ENCODE measurements at regions not wholly inside any gene's neighbourhood (a gene's known extent, or its start where the extent isn't known, plus 50 kb on each side); places are given as distances from the start of the nearest gene placed in this dataset.
"Not testable (repeated sequence)": the region's sequence is repeated elsewhere in the genome, so short reads cannot be mapped to it uniquely, and the experiment has no call there.

DNA sequence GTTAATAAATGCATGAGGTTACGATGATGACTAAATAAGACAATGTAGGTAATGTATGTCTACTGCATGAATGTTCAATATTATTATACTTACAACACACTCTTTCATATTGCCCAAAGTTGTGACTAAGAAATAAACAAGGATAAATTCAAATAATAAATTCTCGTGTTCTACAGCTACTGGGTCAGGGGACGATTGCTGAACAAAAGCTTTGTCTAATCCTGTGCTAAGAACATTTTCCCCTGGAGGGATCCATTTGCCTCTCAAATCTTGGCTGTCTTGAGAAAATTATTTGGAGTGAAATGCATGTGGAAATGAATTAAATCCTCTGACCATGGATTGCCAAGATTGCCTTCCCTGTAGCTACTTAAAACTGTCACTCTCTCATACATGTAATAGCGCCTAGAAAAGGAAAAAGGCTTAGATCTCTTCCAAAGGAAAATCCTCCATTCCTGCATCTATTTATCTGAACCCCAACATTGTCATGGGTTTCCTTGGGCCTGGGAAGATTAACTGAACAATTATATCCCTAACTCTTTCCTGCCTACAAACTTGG lies 893.8 kb upstream of the ACO1 start:
- DNase-seq, result no peak

DNA sequence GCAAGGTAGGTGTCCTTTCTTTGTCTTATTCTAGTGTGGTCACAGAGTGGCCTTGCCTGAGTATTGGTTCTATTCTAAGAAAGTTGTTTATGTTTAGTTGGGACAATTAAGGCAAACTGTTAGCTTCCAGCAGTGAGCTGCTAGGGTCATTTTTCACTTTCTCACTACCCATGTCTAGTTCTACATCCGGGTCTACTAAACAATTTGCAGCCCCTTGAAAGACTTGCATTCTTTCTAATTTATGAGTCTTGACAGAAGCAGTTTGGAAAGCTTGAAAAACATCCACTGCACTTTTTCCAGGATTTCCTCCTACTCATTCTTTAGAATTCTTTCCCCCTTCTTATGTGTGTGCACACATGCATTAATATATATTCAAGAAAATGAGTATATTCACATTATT lies 892.2 kb upstream of the ACO1 start:
- DNase-seq, result no peak

DNA sequence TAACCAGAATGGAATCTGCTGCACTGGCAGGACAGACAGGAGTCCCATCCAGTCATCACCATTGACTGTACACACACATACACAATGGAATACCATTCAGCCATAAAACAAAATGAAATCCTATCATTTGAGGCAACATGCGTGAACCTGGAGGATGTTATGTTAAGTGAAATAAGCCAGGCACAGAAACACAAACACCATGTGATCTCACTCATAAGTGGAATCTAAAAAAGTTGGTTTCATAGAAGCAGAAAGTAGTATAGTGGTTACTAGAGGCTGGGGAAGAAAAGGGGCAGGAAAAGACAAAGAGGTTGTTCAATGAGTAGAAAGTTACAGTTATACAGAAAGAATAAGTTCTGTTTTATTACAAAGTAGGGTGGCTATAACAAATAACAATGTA lies 884.0 kb upstream of the ACO1 start:
- DNase-seq, result no peak

DNA sequence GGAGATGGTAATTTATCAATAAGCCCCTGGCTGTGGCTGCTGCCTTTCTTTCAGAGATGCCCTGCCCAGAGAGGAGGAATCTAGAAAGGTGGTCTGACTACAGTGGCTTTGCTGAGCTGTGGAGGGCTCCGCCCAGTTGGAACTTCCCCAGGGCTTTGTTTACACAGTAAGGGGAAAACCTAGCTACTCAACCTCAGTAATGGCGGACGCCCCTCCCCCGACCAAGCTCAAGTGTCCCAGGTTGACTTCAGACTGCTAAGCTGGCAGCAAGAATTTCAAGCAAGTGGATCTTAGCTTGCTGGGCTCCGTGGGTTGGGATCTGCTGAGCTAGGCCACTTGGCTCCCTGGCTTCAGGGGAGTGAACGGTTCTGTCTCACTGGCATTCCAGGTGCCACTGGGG lies 865.4 kb upstream of the ACO1 start:
- no peak for DNase-seq

DNA sequence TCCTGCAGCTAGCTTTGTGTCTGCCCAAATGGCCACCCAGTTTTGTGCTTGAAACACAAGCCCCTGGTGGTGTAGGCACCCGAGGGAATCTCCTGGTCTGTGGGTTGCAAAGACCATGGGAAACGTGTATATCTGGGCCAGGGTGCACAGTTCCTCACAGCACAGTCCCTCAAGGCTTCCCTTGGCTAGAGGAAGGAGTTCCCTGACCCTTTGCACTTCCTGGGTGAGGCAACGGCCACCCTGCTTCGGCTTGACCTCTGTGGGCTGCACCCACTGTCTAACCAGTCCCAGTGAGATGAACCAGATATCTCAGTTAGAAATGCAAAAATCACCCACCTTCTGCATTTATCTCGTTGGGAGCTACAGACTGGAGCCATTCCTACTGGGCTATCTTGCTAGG lies 865.0 kb upstream of the ACO1 start:
- no peak for DNase-seq

DNA sequence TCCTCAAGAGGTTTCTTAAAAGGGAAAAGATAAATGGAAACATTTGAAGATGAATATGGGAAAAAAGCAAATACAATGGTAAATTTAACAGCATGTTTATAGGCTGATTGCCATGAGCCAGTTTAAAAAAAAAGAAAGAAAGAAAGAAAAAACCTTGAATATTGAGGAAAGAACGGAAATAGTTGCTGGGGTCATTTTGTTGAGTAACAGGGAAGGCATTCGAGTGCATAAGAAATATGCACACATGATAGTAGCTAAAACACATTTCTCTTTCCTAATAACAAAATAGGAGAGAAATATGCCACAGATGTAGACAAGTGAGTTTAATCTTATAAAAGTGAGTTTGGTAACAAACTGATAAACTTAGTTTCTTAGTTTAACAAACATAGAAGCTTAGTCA lies 864.6 kb upstream of the ACO1 start:
- DNase-seq, result no peak

DNA sequence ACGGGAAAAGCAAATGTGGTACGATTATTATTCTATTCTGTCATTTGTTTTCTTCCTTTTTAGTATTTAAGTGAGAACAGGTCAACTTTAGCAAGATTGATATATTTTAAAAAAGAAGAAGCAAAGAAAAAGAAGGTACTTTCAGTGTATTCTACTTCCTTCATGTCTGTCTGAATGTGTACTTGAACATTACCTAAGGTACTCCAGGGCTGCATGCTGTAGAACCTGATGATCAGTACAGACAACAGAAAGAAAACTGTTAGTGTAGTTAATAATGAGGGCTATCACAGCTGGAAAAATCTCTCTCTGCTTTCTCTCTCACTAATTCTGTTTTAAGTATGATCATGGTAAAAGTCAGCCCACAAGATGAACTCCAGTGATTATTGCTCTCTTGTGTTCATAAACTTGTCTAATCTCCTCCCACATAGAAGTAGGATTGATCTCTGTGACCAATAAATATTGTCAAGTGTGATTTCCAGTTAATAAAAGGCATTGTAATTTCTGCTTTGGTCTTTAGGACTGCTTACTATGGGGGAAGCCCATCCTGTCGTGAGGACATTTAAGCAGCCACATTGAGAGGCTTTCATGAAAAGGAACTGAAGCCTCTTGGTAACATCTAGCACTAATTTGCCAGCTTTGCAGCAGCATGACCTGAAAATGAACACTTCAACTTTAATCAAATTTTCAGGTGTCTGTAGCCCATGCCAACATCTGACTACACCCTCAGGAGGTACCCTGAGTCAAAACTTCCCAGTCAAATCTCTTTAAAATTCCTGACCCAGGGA lies 864.0 kb upstream of the ACO1 start:
- DNase-seq, result no peak

DNA sequence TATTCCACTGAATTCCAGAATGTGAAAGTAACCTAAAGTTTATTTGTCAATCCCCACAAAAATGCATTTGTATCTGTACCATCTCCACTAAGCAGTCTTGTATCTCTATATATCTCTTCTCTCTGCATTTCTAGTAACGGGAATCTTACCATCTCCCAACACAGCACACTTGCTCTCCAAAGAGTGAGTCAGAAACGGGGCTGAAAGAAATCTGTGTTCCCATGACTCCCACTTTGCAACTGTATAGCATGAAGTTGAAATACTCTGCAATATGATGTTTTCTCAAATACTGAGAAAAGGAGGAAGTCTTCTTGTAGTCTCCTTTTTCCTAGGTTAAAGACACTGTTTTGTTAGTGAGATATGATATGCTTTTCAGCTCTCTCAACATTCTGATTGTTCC lies 848.8 kb upstream of the ACO1 start:
- DNase-seq, result no peak

DNA sequence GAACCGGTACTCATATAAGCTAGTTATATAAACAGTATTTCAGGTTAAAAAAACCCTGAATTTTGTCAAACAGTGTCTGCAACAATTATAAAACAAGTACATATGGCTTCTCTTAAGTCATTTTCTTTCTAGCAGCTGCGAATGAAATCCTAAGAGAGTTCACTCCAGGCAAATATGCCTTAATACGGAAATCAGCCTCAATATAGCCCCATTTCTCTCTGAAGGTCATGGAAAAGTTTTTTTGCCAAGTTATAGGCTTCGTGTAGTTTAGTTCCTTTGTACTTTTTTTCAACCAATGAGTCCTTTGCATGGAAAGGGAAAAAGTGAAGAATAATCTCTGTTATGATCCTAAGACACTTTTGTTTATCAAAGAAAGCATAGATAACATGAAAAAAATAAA lies 848.0 kb upstream of the ACO1 start:
- DNase-seq, result no peak

DNA sequence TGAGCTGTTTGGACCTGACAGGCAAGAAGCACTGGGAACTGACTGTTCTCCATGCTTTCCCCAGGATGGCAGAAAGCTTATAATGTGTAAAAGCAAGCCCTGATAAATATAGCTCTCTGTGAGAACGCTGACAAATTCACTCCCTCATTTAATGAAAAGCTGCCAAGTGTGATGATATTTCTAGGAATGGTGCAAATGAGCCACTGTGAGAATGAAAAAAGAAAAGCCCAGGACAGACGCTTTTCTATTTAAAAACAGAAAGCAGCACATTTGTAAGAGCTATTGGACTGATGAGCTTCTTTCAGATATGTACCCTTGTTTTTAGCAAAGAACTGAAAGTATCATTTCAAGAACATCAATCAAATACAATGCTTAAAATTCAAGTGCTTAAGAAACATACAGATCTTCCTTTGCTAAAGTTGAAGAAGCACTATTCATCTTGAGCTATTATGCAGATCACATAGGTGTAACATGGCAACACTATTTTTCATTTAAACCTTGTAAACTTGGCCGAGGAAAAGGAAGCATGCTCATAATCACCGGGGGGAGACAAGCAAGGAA lies 842.6 kb upstream of the ACO1 start:
- no peak for DNase-seq

DNA sequence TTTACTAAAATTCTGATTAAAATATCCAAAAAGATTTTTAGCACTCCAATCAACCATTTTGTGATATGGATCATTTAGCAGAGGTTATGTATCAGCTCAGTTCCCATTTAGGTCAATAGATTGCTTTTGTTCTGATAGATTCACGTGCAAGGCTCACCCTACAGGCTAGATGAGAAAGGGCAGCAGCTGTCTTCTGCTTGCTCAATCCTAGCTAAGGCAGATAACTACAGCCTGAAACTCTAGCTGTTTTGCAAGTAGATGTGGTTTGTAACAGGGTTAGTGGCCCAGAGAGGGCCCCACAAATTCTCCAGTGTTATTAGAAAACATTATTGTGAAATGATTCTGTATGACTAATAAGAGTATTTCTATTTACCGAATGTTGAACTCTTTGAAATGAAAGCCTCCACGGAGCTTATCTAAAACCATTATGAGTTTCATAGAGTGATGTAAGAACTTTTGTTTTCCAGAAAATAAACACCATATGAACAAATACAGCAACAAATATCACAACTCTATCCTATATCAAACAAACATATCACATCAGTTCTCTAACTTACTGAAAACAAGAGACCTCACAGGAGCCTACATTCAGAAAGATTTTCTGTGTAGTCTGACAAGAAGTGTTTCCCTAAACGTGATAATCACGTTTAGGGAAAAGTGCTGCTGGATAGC lies 841.9 kb upstream of the ACO1 start:
- no peak for DNase-seq

DNA sequence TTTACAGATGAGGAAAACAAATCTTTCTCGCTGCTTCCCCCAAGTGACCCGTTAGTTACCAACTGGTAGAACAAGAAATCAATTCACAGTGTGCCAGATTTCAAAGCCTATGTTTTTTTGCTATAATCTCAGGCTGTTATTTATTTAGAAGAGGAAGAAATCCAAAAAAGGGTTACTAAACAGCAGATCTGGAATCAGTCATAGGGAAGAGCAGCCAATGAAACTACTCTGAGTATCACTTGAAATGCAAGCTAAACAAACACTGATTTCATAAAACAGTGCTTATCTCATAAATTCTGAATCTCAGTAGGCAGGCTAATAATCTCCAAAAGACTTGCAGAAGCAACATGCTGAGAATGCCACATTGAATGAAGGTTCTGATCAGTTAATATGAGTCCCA lies 829.5 kb upstream of the ACO1 start:
- DNase-seq, result no peak

DNA sequence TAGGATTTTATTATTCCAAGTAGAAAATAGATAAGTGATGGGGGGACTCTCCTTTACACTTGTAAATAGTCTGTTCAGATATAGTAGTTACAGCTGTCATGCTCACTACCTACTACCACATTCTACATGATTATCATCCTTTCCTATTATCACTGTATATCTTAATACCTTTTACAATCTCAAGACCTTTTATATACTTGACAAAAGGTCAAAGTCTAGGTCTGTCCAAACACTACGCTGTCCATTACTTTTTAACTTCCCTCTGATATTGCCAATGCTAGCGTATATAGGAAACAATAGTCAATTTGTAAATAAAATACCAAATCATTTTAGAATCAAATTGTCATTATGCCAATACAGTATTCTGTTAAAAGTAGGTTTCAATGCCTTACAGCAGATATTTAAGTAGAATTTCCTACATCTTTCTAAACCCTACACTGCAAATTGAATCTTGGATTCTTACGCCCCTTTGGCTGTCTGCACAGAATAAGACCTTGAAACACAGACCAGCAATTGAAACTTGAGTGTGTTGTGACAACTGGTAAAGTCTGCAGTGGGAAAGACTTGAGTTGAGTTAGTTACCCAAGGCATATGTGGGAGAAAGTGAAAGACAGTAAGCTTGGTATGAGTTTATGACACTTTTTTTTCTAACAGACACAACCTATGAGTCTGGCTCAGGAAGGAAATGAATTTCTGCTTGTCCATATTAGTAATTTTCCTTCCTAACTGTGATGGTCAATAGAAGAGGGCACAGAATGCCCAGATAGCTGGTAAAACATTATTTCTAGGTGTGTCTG lies 827.6 kb upstream of the ACO1 start:
- no peak for DNase-seq

DNA sequence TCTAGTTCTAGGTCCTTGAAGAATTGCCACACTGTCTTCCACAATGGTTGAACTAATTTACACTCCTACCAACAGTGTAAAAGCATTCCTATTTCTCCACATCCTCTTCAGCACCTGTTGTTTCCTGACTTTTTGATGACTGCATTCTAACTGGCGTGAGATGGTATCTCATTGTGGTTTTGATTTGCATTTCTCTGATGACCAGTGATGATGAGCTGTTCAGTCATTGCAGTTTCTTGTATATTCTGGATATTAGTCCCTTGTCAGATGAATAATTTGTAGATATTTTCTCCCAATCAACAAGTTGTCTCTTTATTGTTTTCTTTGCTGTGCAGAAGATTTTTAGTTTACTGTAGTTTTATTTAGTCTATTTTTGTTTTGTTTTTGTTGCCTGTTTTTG lies 812.3 kb upstream of the ACO1 start:
- not testable (repeated sequence) for DNase-seq

DNA sequence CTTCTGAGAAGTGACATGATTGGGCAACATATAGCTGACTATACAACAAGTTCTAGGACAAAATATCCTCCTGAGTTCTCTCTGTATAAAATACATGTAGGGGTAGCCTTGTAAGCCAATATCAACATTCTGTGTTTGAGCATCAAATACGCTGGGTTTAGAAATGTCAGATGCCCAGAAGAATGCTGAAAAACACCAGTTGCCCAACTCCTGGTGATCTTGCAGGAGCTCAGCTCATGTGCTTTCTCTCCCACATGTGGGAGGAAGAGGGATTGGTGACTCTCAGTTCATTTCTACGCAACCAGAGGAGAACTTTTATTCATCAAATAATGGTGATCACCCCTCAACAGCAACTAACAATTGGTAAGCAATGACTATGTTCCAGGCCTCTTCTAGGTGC lies 810.9 kb upstream of the ACO1 start:
- no peak for DNase-seq

DNA sequence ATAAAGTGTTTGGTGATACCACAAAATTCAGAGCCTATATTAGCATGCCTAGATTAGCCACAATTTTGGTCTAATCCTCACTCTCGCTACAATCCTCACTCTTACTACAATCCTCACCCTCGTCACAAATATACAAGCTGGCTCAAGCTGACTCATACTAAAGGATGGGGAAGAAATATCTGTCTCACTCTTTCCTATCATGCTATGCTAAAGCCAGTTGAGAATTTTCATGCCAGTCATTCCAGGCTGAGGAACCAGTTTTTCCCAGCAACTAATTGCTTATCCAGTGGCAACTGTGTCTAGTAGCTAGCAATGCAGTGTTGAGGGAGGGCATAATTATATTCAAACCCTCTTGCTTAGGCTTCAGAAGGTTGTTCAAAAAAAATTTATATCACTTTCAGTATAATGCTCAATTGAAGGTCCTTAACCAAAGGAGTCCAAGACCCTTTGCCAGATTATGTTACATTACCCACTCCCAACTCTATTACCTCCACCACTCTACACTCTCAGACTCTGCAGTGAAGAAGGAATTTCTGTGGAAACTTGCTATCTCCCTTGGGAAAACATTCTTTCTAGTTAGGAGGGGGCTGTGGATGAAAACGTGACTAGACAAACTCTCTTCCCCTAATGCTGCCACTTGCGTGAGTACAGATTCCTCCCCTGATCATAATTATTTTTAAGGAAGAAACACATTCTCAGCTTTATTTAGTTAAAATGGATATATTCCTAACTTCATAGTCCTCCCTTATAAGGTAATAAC lies 810.3 kb upstream of the ACO1 start:
- DNase-seq, result no peak

DNA sequence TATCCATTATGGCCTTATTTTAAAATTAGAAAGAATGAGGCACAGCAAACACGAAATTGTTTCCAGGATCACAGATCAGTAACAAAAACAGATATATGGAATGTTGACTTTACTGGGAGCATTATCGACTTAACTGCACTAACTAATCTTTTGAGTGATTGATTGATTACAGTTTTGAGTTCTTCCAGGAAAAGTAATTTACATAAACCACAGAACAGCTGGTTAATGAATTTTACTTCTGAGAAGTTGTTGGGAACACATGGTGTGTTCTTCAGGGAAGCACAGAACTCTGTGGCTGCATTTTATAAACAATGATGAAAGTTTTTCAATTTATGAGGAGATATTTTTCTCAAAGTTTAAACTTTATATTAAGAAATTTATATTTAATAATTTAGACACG lies 802.4 kb upstream of the ACO1 start:
- DNase-seq, result peak; percentile 28

DNA sequence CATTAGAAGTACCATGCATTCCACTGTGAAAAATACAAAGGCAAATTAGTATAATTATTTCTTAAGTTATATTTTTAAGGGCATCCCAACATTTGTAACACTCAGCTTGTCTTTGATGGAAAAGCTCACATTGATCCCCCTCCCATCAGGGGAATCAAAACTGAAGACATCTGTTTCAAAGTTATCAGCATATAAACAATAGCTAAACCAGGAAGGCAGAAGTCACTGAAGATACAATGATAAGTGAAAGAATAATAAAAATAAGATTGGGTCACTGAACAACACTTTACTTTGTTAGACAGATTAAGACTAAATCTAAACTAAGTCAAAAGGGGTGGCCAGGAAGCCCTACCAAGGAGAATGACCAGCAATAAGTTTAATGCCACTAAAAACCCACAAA lies 801.9 kb upstream of the ACO1 start:
- peak; percentile 25 for DNase-seq

DNA sequence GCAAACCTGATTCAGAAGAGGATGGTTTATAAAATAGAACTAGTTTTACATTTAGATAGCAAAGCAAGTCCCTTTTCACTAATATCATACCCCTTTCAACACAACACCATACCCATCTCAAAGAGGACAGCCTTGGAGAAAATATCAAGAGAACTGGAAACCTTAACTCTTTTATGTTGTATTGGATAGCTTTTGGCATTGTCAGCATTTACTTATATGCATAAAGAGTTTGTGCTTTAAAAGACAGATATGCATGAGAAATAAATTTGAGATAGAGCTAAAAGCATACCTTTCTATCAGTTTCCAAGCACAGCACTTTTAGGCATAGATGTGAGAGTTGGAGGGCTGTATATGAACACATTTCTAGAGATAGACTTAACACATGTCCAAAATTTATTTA lies 799.3 kb upstream of the ACO1 start:
- DNase-seq, result no peak

DNA sequence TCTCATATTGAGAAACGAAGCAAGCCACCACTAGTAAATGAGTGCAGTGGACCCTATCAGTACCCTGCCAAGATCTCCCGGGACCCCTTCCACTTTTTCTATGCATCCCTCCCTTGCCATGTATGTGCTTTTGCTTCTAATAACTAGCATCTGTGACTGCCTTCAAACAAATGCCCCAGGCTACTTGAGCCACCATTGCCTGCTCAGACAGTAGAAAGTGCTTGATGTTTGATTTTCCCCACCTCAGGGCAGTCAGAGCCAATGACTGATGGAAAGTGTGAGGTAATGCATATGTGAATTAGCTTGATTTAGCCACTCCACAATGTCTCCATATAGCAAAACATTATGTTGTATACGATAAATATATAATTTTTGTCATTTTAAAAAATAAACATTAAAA lies 797.3 kb upstream of the ACO1 start:
- no peak for DNase-seq

DNA sequence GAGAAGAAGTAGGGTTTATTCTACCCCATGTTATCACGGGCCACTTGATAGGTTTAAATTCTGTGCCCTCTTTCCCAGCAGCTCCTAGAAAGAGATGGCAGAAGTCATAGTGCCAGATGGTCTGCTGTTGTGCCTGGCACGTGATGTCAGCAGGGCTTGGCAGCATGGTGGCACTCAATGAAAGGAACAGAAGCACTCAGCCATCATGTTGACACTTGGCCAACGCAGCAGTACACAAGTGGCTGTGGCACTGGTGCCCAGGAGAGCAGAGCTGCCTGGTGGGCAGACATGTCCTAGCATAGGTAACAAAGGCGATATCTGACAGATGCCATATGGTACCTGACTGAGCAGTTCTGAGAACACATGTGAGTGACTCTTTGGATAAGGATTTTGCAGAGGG lies 796.4 kb upstream of the ACO1 start:
- DNase-seq, result peak; percentile 90

DNA sequence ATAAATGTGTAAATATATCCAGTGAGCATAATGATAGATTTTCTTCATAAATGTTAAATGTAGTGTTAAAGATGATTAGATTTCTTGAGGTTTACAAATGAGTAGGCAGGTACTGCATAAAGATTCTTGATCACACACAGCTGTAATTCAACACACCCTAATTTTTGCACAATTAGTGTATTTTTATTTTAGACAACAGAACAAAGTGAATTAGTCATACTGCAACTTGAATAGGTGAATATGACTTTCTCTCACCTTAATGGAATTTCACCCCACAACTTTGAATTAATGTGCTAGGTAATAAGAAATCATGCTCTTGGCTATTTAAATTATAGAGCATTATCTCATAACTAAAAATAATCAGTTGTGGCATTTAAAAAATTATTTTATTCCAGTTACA lies 795.7 kb upstream of the ACO1 start:
- no peak for DNase-seq

DNA sequence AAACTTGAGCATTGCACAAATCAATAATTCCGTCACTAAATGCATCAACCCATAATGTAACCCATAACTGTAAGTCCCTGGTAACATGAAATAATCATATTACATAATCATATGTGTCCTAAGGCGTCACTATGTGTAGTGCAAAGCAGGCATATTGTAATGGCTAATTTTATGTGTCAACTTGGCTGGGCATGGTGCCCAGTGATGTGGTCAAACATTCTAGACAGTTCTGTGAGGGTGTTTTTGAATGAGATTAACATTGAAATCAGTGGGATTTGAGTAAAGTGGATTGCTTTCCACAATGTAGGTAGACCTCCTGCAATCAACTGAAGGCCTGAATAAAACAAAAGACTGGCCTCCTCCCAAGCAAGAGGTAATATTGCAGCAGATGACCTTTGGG lies 794.4 kb upstream of the ACO1 start:
- DNase-seq, result no peak
